ENCODE measurements at regions not wholly inside any gene's neighbourhood (a gene's known extent, or its start where the extent isn't known, plus 50 kb on each side); places are given as distances from the start of the nearest gene placed in this dataset.

- H3K4me3 ChIP-seq (replicated peaks in 1 of 3; ENCODE audit: low read depth in 2 of 3, low read length in 3 of 3): no peak overlapping the region
- no peaks in the 10 kb centered on the region for H3K4me1 ChIP-seq (ENCODE audit: control insufficient read depth in 1 of 2, insufficient read depth in 2 of 2, low read length in 2 of 2)
- H3K36me3 ChIP-seq (replicated peaks in 1 of 2; ENCODE audit: control insufficient read depth in 1 of 2, insufficient read depth in 2 of 2, low read length in 2 of 2): no peaks in the 10 kb centered on the region
- Mint-ChIP-seq H3K27ac (no peak overlapping the region), H3K36me3 (no peaks in the 10 kb centered on the region), H3K27me3 (ENCODE audit: low read depth in 3 of 3) (peaks cover 0 to 1% (median 0%) of the 10 kb centered on the region in 3 donors), H3K4me1 (no peaks in the 10 kb centered on the region), H3K9me3 (peaks cover 0 to 7% (median 4%) of the 10 kb centered on the region in 7 donors), H3K4me3 (no peak overlapping the region)
- H3K4me2 ChIP-seq (replicated peaks; ENCODE audit: extremely low read depth, low read length, poor library complexity, severe bottlenecking): no peak overlapping the region
- TF ChIP-seq, protein P1, sequence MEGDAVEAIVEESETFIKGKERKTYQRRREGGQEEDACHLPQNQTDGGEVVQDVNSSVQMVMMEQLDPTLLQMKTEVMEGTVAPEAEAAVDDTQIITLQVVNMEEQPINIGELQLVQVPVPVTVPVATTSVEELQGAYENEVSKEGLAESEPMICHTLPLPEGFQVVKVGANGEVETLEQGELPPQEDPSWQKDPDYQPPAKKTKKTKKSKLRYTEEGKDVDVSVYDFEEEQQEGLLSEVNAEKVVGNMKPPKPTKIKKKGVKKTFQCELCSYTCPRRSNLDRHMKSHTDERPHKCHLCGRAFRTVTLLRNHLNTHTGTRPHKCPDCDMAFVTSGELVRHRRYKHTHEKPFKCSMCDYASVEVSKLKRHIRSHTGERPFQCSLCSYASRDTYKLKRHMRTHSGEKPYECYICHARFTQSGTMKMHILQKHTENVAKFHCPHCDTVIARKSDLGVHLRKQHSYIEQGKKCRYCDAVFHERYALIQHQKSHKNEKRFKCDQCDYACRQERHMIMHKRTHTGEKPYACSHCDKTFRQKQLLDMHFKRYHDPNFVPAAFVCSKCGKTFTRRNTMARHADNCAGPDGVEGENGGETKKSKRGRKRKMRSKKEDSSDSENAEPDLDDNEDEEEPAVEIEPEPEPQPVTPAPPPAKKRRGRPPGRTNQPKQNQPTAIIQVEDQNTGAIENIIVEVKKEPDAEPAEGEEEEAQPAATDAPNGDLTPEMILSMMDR (IDR thresholded peaks at IDR 0.05): no peak
- H3K9ac ChIP-seq (ENCODE audit: insufficient read depth, low read length, poor library complexity, severe bottlenecking): no peak overlapping the region
- H3K9me3 ChIP-seq (replicated peaks in 1 of 2; ENCODE audit: control insufficient read depth in 1 of 2, insufficient read depth in 1 of 2, low read length in 2 of 2): peaks cover 0 to 5% of the 10 kb centered on the region in 2 donors
- H3K27me3 ChIP-seq (ENCODE audit: control insufficient read depth in 2 of 2, insufficient read depth in 2 of 2, low read length in 2 of 2): no peaks in the 10 kb centered on the region
- 100% methylated on average over 1 of the region's 1 CpG for WGBS (ENCODE audit: insufficient coverage)
- H4K20me1 ChIP-seq (ENCODE audit: insufficient read depth, low read length): no peaks in the 10 kb centered on the region
- H2AFZ ChIP-seq (ENCODE audit: insufficient read depth, low read depth, low read length, poor library complexity, severe bottlenecking): no peak overlapping the region
- DNase-seq: no peak
- H3K27ac ChIP-seq (ENCODE audit: low read depth in 1 of 2, low read length in 2 of 2): no peak overlapping the region
- intact Hi-C loops (cut with micrococcal nuclease): no loop called here
- no peaks in the 10 kb centered on the region for H3K79me2 ChIP-seq (ENCODE audit: insufficient read depth, low read length)
Observed at GRCh38 chr2:167334146-167334742, 446.0 kb downstream of the XIRP2 start.

- Histone ChIP-seq H3K27ac (ENCODE audit: low read depth in 1 of 2, low read length in 2 of 2) (no peak overlapping the region), H3K4me3 (replicated peaks in 1 of 3; ENCODE audit: low read depth in 2 of 3, low read length in 3 of 3) (no peak overlapping the region), H3K36me3 (replicated peaks in 1 of 2; ENCODE audit: control insufficient read depth in 1 of 2, insufficient read depth in 2 of 2, low read length in 2 of 2) (no peaks in the 10 kb centered on the region), H3K4me1 (ENCODE audit: control insufficient read depth in 1 of 2, insufficient read depth in 2 of 2, low read length in 2 of 2) (no peaks in the 10 kb centered on the region), H3K9ac (ENCODE audit: insufficient read depth, low read length, poor library complexity, severe bottlenecking) (no peak overlapping the region), H3K79me2 (ENCODE audit: insufficient read depth, low read length) (no peaks in the 10 kb centered on the region), H3K9me3 (replicated peaks in 1 of 2; ENCODE audit: control insufficient read depth in 1 of 2, insufficient read depth in 1 of 2, low read length in 2 of 2) (peaks cover 0 to 5% of the 10 kb centered on the region in 2 donors), H3K27me3 (ENCODE audit: control insufficient read depth in 2 of 2, insufficient read depth in 2 of 2, low read length in 2 of 2) (no peaks in the 10 kb centered on the region), H3K4me2 (replicated peaks; ENCODE audit: extremely low read depth, low read length, poor library complexity, severe bottlenecking) (no peak overlapping the region), H2AFZ (ENCODE audit: insufficient read depth, low read depth, low read length, poor library complexity, severe bottlenecking) (no peak overlapping the region), H4K20me1 (ENCODE audit: insufficient read depth, low read length) (no peaks in the 10 kb centered on the region)
- no peak overlapping the region for H3K4me3 Mint-ChIP-seq
- H3K36me3 Mint-ChIP-seq: no peaks in the 10 kb centered on the region
- DNase-seq: no peak
- peaks cover 0 to 1% (median 0%) of the 10 kb centered on the region in 3 donors for H3K27me3 Mint-ChIP-seq (ENCODE audit: low read depth in 3 of 3)
- intact Hi-C loops (cut with micrococcal nuclease): no loop called here
- TF ChIP-seq, protein P1 (IDR thresholded peaks at IDR 0.05): no peak
- H3K9me3 Mint-ChIP-seq: peaks cover 0 to 7% (median 4%) of the 10 kb centered on the region in 7 donors
- no peaks in the 10 kb centered on the region for H3K4me1 Mint-ChIP-seq
- H3K27ac Mint-ChIP-seq: no peak overlapping the region
- WGBS (ENCODE audit: insufficient coverage): no CpG with 5 or more reads among the region's 3 CpGs
Observed at GRCh38 chr2:167333245-167333644, 445.0 kb downstream of the XIRP2 start.

All from CD14-positive monocyte (primary cell).